ENCODE measurements at regions not wholly inside any gene's neighbourhood (a gene's known extent, or its start where the extent isn't known, plus 50 kb on each side); places are given as distances from the start of the nearest gene placed in this dataset.

- no peak for DNase-seq
Measured at GRCh38 chr6:3593161-3593560, 136.3 kb upstream of the SLC22A23 start.

- no peak for DNase-seq
Measured at GRCh38 chr6:3592371-3592941, 135.6 kb upstream of the SLC22A23 start.

GRCh38 chr6:3591970-3592369 lies 135.1 kb upstream of the SLC22A23 start:
- DNase-seq, result no peak

DNA sequence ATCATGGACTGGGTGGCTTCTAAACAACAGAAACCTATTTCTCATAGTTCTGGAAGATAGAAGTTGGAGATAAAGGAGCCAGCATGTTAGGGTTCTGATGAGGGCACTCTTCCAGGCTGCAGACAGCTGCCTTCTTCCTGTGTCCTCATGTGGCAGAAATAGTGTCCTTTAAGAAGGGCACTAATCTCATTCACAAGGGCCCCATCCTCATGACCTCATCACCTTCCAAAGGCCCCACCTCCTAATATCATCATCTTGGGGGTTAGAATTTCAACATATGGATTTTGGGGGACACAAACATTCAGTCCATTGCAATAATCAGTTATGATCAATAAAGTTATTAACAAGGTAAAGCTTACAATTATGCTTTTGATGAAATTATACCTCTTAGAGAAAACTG lies 130.8 kb upstream of the SLC22A23 start:
- DNase-seq, result no peak

DNA sequence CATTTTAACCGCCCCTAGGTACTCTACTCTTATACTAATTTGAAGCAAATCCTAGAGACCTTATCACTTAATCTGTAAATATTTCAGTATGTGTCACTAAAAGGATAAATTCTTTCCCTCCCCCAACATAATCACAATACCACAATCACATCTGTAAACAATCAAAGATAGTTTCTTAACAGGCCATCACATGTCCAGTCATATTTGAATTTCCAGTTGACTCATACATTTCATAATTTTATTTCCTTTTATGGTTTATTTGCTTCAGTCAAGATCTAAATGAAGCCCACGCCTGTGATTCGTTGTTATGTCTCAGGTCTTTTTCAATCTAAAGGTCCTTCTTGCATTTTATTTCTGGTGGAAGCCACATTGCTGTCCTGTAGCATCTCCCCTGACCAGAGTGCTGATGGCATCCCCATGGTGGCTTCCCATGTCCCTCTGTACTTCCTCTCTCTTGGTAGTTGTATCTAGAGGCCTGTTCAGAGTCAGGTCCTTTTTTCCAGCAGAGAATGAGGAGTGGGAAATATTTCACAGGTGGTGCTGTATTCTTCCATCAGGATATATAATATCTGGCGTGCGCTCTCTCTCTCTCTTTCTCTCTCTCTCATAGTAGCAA lies 128.6 kb upstream of the SLC22A23 start:
- no peak for DNase-seq

- no peak for DNase-seq
Measured at GRCh38 chr6:3584606-3585005, 127.8 kb upstream of the SLC22A23 start.

DNA sequence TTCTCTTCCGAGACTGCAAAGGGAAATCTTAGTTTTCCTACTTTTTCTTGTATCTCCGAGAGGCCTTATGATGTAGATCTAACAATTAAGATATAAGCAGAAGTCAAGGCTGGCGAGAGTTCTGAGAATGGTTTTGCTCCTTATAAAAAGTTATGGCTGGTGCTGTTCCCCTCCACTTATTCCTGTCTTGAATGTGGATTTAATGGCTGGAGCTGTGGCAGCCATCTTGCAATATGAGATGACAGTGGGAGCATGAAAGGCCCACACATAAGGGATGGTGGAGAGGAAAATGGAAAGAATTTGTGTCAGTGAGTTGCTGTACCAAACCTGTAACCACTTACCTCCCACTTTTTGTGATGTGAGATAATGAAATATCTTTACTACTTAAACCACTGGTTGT lies 124.6 kb upstream of the SLC22A23 start:
- DNase-seq, result no peak

DNA sequence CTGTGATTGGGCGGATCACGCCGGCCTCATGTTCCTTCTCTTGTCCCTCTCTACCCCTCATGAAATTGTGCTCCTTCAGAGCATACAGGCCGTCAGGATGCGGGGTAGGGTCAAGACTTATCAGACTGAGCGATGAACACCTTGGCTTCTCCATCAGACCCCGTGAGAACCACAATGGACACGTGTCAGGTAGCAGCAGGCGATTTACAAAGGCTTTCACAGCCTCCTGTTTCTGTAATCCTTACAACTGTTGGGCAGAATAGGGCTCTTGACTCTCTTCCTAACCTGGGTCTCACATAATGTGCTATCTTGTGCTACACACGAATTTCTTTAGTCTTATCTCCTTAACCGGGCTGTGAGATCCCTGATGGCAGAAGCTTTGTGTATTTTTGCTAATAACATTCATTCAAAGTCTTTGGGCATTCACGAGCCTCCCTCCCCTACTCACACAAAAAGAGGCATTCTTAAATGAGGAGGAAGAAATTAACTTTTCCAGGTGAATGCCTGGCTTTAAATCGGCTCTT lies 122.9 kb upstream of the SLC22A23 start:
- no peak for DNase-seq

GRCh38 chr6:3578981-3579380 lies 122.1 kb upstream of the SLC22A23 start:
- no peak for DNase-seq

- DNase-seq, result no peak
Measured at GRCh38 chr6:3577517-3577916, 120.7 kb upstream of the SLC22A23 start.

DNA sequence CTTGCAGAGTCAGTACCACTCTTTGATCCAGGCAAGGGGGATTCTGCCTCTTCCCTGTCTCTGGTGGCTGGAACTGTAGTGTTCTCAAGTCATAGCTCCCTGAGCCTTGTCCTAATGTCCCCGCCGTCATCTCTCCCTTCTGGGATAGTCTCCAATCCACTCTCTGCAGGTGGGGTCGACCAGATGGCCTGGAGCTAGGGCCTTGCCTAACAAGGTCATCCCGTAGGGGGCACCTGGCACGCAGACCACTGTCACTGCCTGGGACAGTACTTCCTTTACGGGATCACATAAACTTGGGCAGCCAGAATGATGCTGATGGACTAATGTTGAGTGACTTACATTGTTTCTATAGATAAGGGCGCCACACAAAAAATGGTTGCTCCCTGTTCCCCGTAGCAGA lies 118.9 kb upstream of the SLC22A23 start:
- no peak for DNase-seq

DNA sequence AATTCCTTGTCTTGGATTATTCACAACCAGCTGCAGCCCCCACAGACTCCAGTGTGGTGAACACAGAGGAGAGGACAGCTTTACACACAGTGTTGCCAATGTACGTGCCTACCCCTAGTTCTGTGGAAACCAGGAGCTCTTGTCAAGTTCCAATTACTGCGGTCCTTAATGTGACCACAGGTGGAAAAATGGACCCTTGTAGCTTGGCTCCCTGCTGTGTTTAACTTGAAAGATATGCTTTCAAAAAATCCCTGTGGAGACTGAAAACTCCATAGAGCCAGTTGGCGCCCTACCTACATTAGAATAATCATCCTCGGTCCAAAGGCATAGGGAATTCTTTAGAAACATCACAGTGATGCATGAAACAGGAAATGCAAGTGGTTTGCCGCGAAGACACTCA lies 118.3 kb upstream of the SLC22A23 start:
- no peak for DNase-seq

DNA sequence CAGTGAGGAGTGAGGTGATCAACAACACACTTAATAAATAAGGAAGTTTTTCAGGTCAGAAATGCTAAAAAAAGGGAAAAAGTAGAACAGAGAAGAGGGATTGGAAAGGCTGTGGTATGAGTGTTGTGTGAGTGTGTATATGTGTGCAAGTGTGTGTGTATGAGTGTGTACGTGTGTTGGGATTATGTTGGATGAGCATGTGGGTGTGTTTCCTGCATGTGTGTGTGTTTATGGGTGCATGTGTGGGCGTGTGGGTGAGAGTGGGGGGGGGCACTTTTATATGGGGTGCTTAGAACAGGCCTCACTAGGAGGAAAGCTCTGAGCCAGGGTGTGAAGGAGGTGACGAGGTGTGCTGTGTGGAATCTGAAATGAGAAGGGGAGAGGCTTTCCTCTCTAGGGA lies 116.8 kb upstream of the SLC22A23 start:
- no peak for DNase-seq

DNA sequence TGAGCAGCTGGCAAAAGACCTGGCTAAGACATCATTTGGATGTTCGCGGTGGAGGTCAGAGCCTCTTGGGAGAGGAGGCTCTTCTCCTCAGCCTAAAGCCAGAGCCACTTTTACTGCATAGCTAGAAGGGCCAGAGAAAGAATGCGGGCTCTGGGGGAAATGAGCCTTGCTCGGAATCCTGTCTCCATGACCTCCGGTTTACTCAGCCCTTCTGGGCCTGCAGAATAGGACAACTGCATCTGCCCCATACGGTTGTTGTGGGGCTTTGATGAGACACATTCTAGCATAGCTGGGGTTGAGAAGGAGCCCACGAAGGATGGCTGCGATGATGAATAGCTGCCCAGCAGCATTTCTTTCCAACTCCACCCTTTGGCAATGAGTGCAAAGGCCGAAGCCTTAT lies 115.0 kb upstream of the SLC22A23 start:
- no peak for DNase-seq

GRCh38 chr6:3571250-3571681 lies 114.4 kb upstream of the SLC22A23 start:
- peak in 2 of 56 donors; percentile 3 to 12 for DNase-seq

DNA sequence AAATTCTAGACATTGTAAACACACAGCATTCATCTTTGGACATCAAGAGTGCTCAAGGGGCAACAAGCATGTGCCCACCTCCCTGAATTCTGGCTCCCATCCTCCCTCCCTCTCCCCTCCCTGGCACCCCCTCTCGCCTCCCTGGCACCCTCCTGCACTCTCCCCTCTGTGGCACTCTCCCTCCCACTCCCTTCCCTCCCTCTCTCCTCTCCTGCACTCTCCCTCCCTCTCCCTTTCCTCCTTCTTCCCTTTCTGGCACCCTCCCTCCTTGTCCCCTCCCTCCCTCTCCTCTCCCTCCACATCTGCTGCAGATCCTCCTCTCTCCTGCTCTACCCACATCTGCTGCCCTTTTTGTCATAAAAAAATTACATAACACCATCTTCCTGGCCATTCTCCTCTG lies 113.0 kb upstream of the SLC22A23 start:
- no peak for DNase-seq

GRCh38 chr6:3568396-3569082 lies 111.7 kb upstream of the SLC22A23 start:
- no peak for DNase-seq

GRCh38 chr6:3566812-3567211 lies 110.0 kb upstream of the SLC22A23 start:
- no peak for DNase-seq

DNA sequence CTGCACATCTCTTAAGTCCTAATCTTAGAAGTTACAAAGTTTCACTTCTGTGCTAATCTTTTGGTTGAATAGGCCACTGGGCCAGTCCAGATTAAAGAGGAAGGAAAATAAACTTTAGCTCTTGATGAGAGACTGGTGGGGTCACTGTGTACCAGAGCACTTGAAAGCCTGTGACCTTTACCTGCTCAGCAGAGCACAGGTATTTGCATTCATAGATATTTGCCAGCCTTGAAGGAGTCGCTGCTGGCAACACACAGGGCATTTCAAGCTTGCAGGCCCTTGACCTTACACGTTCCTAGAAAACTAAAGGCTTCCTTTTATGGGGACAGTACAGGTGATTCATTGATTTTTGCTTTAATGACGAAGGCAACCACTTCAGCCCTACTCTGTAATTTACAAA lies 108.4 kb upstream of the SLC22A23 start:
- no peak for DNase-seq

GRCh38 chr6:3561725-3562124 lies 104.9 kb upstream of the SLC22A23 start:
- no peak for DNase-seq

DNA sequence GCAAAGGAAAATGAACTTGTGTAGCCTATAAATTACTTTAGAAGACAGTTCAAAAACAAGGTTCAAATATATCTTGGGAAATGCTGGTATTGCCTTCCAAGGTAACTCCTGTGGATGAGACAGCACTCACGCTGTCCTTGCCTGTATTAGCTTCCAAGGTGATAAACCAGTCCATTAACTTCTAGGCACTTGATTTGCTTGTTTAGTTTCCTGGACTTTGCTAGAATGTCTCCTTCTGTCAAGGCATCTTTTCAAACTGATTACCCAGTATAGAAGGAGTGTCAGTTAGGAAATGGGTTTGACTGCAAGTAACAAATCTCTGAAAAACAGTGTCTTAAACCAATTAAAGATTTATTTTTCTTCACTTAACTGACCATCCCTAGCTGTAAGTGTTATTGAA lies 103.4 kb upstream of the SLC22A23 start:
- DNase-seq, result no peak

- DNase-seq, result no peak
Measured at GRCh38 chr6:3559561-3559960, 102.7 kb upstream of the SLC22A23 start.

GRCh38 chr6:3557336-3557735 lies 100.5 kb upstream of the SLC22A23 start:
- no peak for DNase-seq

Data from amygdala (tissue), 56 donors.